NCI-H1105 (cell line): ENCODE measurements at regions not wholly inside any gene's neighbourhood (a gene's known extent, or its start where the extent isn't known, plus 50 kb on each side); places are given as distances from the start of the nearest gene placed in this dataset.

Experiments
- DNase-seq: peaks from one replicate; lab custom pipeline; 2025; lab: John Stamatoyannopoulos, UW

- no peak for DNase-seq
Observed at GRCh38 chr16:17802571-17802970, 331.8 kb upstream of the XYLT1 start.

- DNase-seq = no peak
Observed at GRCh38 chr16:17801068-17801467, 330.3 kb upstream of the XYLT1 start.

- DNase-seq = no peak
Observed at GRCh38 chr16:17798716-17799115, 328.0 kb upstream of the XYLT1 start.

GRCh38 chr16:17793354-17793753, 322.6 kb upstream of the XYLT1 start:
- no peak for DNase-seq

GRCh38 chr16:17784073-17784472, 313.3 kb upstream of the XYLT1 start:
- no peak for DNase-seq

- no peak for DNase-seq
Observed at GRCh38 chr16:17780181-17780580, 309.4 kb upstream of the XYLT1 start.

- no peak for DNase-seq
Observed at GRCh38 chr16:17777408-17777863, 306.7 kb upstream of the XYLT1 start.

- no peak for DNase-seq
Observed at GRCh38 chr16:17776888-17777287, 306.1 kb upstream of the XYLT1 start.

GRCh38 chr16:17776465-17776864, 305.7 kb upstream of the XYLT1 start:
- no peak for DNase-seq

- DNase-seq = no peak
Observed at GRCh38 chr16:17775061-17775460, 304.3 kb upstream of the XYLT1 start.

GRCh38 chr16:17773698-17774101, 302.9 kb upstream of the XYLT1 start:
- no peak for DNase-seq

GRCh38 chr16:17770104-17770503, 299.3 kb upstream of the XYLT1 start:
- no peak for DNase-seq

GRCh38 chr16:17769065-17769464, 298.3 kb upstream of the XYLT1 start:
- DNase-seq = no peak

- no peak for DNase-seq
Observed at GRCh38 chr16:17768257-17768656, 297.5 kb upstream of the XYLT1 start.

- DNase-seq = no peak
Observed at GRCh38 chr16:17766012-17766411, 295.3 kb upstream of the XYLT1 start.

GRCh38 chr16:17759451-17760390, 289.0 kb upstream of the XYLT1 start:
- DNase-seq = no peak

- DNase-seq = no peak
Observed at GRCh38 chr16:17757808-17758207, 287.0 kb upstream of the XYLT1 start.

- no peak for DNase-seq
Observed at GRCh38 chr16:17755158-17755557, 284.4 kb upstream of the XYLT1 start.

- no peak for DNase-seq
Observed at GRCh38 chr16:17753434-17753833, 282.7 kb upstream of the XYLT1 start.

- no peak for DNase-seq
Observed at GRCh38 chr16:17749706-17750105, 278.9 kb upstream of the XYLT1 start.

GRCh38 chr16:17748044-17748719, 277.4 kb upstream of the XYLT1 start:
- DNase-seq = no peak

- DNase-seq = no peak
Observed at GRCh38 chr16:17747081-17747756, 276.5 kb upstream of the XYLT1 start.
